GM12864 (cell line): ENCODE measurements at regions not wholly inside any gene's neighbourhood (a gene's known extent, or its start where the extent isn't known, plus 50 kb on each side); places are given as distances from the start of the nearest gene placed in this dataset.

Experiments
- DNase-seq: peaks from one replicate; pipeline ENCODE4 v3.0.0-alpha.2; 2011; ENCODE audit warnings: low read depth
- H3K4me3 ChIP-seq: 2 replicates; pipeline ENCODE4 v1.5.1; 2011; ENCODE audit warnings: mild to moderate bottlenecking, low read depth, low read length, control low read depth
- CTCF ChIP-seq: IDR thresholded peaks from 2 replicates; pipeline ENCODE4 v1.5.1; 2011; ENCODE audit warnings: low read depth, mild to moderate bottlenecking, moderate library complexity, low read length, control low read depth, inconsistent platforms; ENCODE audit errors: missing control alignments

GRCh38 chr15:69794645-69795469, 302.9 kb downstream of the TLE3 start:
- no peak for TF ChIP-seq CTCF
- H3K4me3 ChIP-seq, result no peak overlapping the region
- DNase-seq, result no peak

GRCh38 chr15:69795601-69796000, 302.1 kb downstream of the TLE3 start:
- H3K4me3 ChIP-seq, result no peak overlapping the region
- DNase-seq, result no peak
- TF ChIP-seq CTCF, result no peak

- no peak for TF ChIP-seq CTCF
- DNase-seq, result no peak
- no peak overlapping the region for H3K4me3 ChIP-seq
These were observed 300.6 kb downstream of the TLE3 start for GRCh38 chr15:69797051-69797595.

GRCh38 chr15:69797615-69798014, 300.1 kb downstream of the TLE3 start:
- no peak for TF ChIP-seq CTCF
- no peak for DNase-seq
- H3K4me3 ChIP-seq, result no peak overlapping the region

GRCh38 chr15:69798481-69799250, 299.1 kb downstream of the TLE3 start:
- H3K4me3 ChIP-seq, result no peak overlapping the region
- TF ChIP-seq CTCF, result no peak
- DNase-seq, result no peak

GRCh38 chr15:69801144-69801543, 296.6 kb downstream of the TLE3 start:
- H3K4me3 ChIP-seq, result no peak overlapping the region
- TF ChIP-seq CTCF, result no peak
- no peak for DNase-seq

- H3K4me3 ChIP-seq, result no peak overlapping the region
- DNase-seq, result no peak
- TF ChIP-seq CTCF, result no peak
These were observed 295.3 kb downstream of the TLE3 start for GRCh38 chr15:69802432-69802831.
